IPS-18a (cell line): ENCODE measurements at regions not wholly inside any gene's neighbourhood (a gene's known extent, or its start where the extent isn't known, plus 50 kb on each side); places are given as distances from the start of the nearest gene placed in this dataset.

Experiments used
- H3K27ac ChIP-seq: one replicate; pipeline ENCODE4 v1.5.1; 2013; ENCODE audit warnings: low read length
- H3K27me3 ChIP-seq: one replicate; pipeline ENCODE4 v1.6.1; 2013; ENCODE audit warnings: mild to moderate bottlenecking, low read length; ENCODE audit not compliant: control insufficient read depth, insufficient read depth
- H3K36me3 ChIP-seq: one replicate; pipeline ENCODE4 v1.6.1; 2013; ENCODE audit warnings: low read depth, low read length; ENCODE audit not compliant: control insufficient read depth
- H3K4me1 ChIP-seq: one replicate; pipeline ENCODE4 v1.6.1; 2013; ENCODE audit warnings: low read depth, low read length; ENCODE audit not compliant: control insufficient read depth
- H3K4me3 ChIP-seq: one replicate; pipeline ENCODE4 v1.5.1; 2013; ENCODE audit warnings: low read length
- H3K9ac ChIP-seq: one replicate; pipeline ENCODE4 v1.6.1; 2013; ENCODE audit warnings: mild to moderate bottlenecking, low read length, moderate library complexity
- H3K9me3 ChIP-seq: one replicate; pipeline ENCODE4 v1.6.1; 2013; ENCODE audit warnings: low read depth, low read length; ENCODE audit not compliant: control insufficient read depth

GRCh38 chr5:88480801-88481499 is 212.3 kb upstream of the TMEM161B start:
- Histone ChIP-seq H3K27me3 (no peaks in the 10 kb centered on the region), H3K36me3 (no peaks in the 10 kb centered on the region), H3K27ac (no peak overlapping the region), H3K4me1 (peaks cover 29% of the 10 kb centered on the region), H3K4me3 (no peak overlapping the region), H3K9me3 (no peaks in the 10 kb centered on the region), H3K9ac (no peak overlapping the region)

- H3K27me3 ChIP-seq = no peaks in the 10 kb centered on the region
- H3K9ac ChIP-seq = no peak overlapping the region
- no peaks in the 10 kb centered on the region for H3K36me3 ChIP-seq
- no peaks in the 10 kb centered on the region for H3K9me3 ChIP-seq
- no peak overlapping the region for H3K4me3 ChIP-seq
- H3K27ac ChIP-seq = no peak overlapping the region
- peaks cover 29% of the 10 kb centered on the region for H3K4me1 ChIP-seq
These were observed 211.6 kb upstream of the TMEM161B start for GRCh38 chr5:88480245-88480644.

- Histone ChIP-seq H3K36me3 (no peaks in the 10 kb centered on the region), H3K9ac (no peak overlapping the region), H3K4me1 (no peaks in the 10 kb centered on the region), H3K27ac (no peak overlapping the region), H3K4me3 (no peak overlapping the region), H3K9me3 (no peaks in the 10 kb centered on the region), H3K27me3 (no peaks in the 10 kb centered on the region)
These were observed 205.9 kb upstream of the TMEM161B start for GRCh38 chr5:88474574-88474973.

- H3K36me3 ChIP-seq = no peaks in the 10 kb centered on the region
- no peak overlapping the region for H3K27ac ChIP-seq
- H3K4me1 ChIP-seq = no peaks in the 10 kb centered on the region
- H3K4me3 ChIP-seq = no peak overlapping the region
- no peaks in the 10 kb centered on the region for H3K27me3 ChIP-seq
- H3K9me3 ChIP-seq = no peaks in the 10 kb centered on the region
- no peak overlapping the region for H3K9ac ChIP-seq
These were observed 202.1 kb upstream of the TMEM161B start for GRCh38 chr5:88470745-88471144.

GRCh38 chr5:88459971-88460370 is 191.3 kb upstream of the TMEM161B start:
- Histone ChIP-seq H3K27ac (no peak overlapping the region), H3K4me1 (no peaks in the 10 kb centered on the region), H3K36me3 (no peaks in the 10 kb centered on the region), H3K9ac (no peak overlapping the region), H3K27me3 (no peaks in the 10 kb centered on the region), H3K9me3 (no peaks in the 10 kb centered on the region), H3K4me3 (no peak overlapping the region)

- Histone ChIP-seq H3K9ac (no peak overlapping the region), H3K27me3 (no peaks in the 10 kb centered on the region), H3K27ac (no peak overlapping the region), H3K4me3 (no peak overlapping the region), H3K9me3 (no peaks in the 10 kb centered on the region), H3K36me3 (no peaks in the 10 kb centered on the region), H3K4me1 (no peaks in the 10 kb centered on the region)
These were observed 184.2 kb upstream of the TMEM161B start for GRCh38 chr5:88452820-88453219.

GRCh38 chr5:88450239-88450638 is 181.6 kb upstream of the TMEM161B start:
- Histone ChIP-seq H3K9me3 (no peaks in the 10 kb centered on the region), H3K27me3 (no peaks in the 10 kb centered on the region), H3K9ac (no peak overlapping the region), H3K27ac (no peak overlapping the region), H3K4me1 (no peaks in the 10 kb centered on the region), H3K36me3 (no peaks in the 10 kb centered on the region), H3K4me3 (no peak overlapping the region)

GRCh38 chr5:88438006-88438405 is 169.4 kb upstream of the TMEM161B start:
- H3K4me3 ChIP-seq = no peak overlapping the region

GRCh38 chr5:88436290-88436689 is 167.6 kb upstream of the TMEM161B start:
- Histone ChIP-seq H3K36me3 (no peaks in the 10 kb centered on the region), H3K4me3 (no peak overlapping the region), H3K4me1 (peaks cover 4% of the 10 kb centered on the region), H3K27ac (no peak overlapping the region), H3K9ac (no peak overlapping the region), H3K9me3 (no peaks in the 10 kb centered on the region), H3K27me3 (no peaks in the 10 kb centered on the region)

More at GRCh38 chr5:88438006-88438405, 169.4 kb upstream of the TMEM161B start:
- H3K27me3 ChIP-seq = no peaks in the 10 kb centered on the region
- H3K36me3 ChIP-seq = no peaks in the 10 kb centered on the region
- H3K9me3 ChIP-seq = no peaks in the 10 kb centered on the region
- peaks cover 4% of the 10 kb centered on the region for H3K4me1 ChIP-seq
- H3K27ac ChIP-seq = no peak overlapping the region
- no peak overlapping the region for H3K9ac ChIP-seq

- no peaks in the 10 kb centered on the region for H3K4me1 ChIP-seq
- H3K4me3 ChIP-seq = no peak overlapping the region
- H3K9ac ChIP-seq = no peak overlapping the region
- H3K9me3 ChIP-seq = no peaks in the 10 kb centered on the region
- no peak overlapping the region for H3K27ac ChIP-seq
- H3K27me3 ChIP-seq = no peaks in the 10 kb centered on the region
- no peaks in the 10 kb centered on the region for H3K36me3 ChIP-seq
These were observed 160.0 kb upstream of the TMEM161B start for GRCh38 chr5:88428633-88429032.

GRCh38 chr5:88426441-88426840 is 157.8 kb upstream of the TMEM161B start:
- H3K9ac ChIP-seq = no peak overlapping the region
- no peak overlapping the region for H3K27ac ChIP-seq
- no peaks in the 10 kb centered on the region for H3K36me3 ChIP-seq
- no peaks in the 10 kb centered on the region for H3K9me3 ChIP-seq
- no peaks in the 10 kb centered on the region for H3K27me3 ChIP-seq
- H3K4me3 ChIP-seq = no peak overlapping the region
- H3K4me1 ChIP-seq = no peaks in the 10 kb centered on the region

GRCh38 chr5:88425124-88425523 is 156.5 kb upstream of the TMEM161B start:
- Histone ChIP-seq H3K9ac (no peak overlapping the region), H3K27ac (no peak overlapping the region), H3K9me3 (no peaks in the 10 kb centered on the region), H3K27me3 (no peaks in the 10 kb centered on the region), H3K4me3 (no peak overlapping the region), H3K4me1 (no peaks in the 10 kb centered on the region), H3K36me3 (no peaks in the 10 kb centered on the region)
